HEK293T (cell line): ENCODE measurements at regions not wholly inside any gene's neighbourhood (a gene's known extent, or its start where the extent isn't known, plus 50 kb on each side); places are given as distances from the start of the nearest gene placed in this dataset.

Experiments used
- CTCF ChIA-PET: fragments of 350-600 bp; formaldehyde crosslinking; extraction: SDS; loops from one replicate; lab custom pipeline; 2021; ENCODE audit warnings: antibody characterized with exemption, inconsistent platforms; lab: Yijun Ruan, JAX
- POLR2A ChIA-PET: fragments of 350-600 bp; formaldehyde crosslinking; extraction: SDS; loops from one replicate; lab custom pipeline; 2020; ENCODE audit warnings: antibody characterized with exemption, inconsistent platforms; lab: Yijun Ruan, JAX
- DNase-seq: peaks from one replicate; pipeline ENCODE4 v3.0.0; 2012; ENCODE audit warnings: mixed read lengths; ENCODE audit errors: extremely low spot score
- ARNT ChIP-seq: fragments of 450-650 bp; IDR thresholded peaks from 2 replicates; pipeline ENCODE4 v1.6.1; 2017; ENCODE audit warnings: mild to moderate bottlenecking
- BHLHE40 ChIP-seq: fragments of 450-650 bp; IDR thresholded peaks from 2 replicates; pipeline ENCODE4 v1.6.1; 2016; ENCODE audit warnings: mild to moderate bottlenecking, moderate library complexity, borderline replicate concordance
- CTBP1 ChIP-seq: fragments of 450-650 bp; IDR thresholded peaks from 2 replicates; pipeline ENCODE4 v1.6.1; 2016; ENCODE audit warnings: borderline replicate concordance
- ELF4 ChIP-seq: fragments of 450-650 bp; IDR thresholded peaks from 2 replicates; pipeline ENCODE4 v1.6.1; 2017; ENCODE audit warnings: antibody characterized with exemption
- FOXA1 ChIP-seq: fragments of 450-650 bp; IDR thresholded peaks from 2 replicates; pipeline ENCODE4 v1.6.1; 2016; ENCODE audit warnings: mild to moderate bottlenecking
- FOXK2 ChIP-seq: fragments of 450-650 bp; IDR thresholded peaks from 2 replicates; pipeline ENCODE4 v1.6.1; 2016; ENCODE audit warnings: mild to moderate bottlenecking
- FOXM1 ChIP-seq: fragments of 450-650 bp; IDR thresholded peaks from 2 replicates; pipeline ENCODE4 v1.6.1; 2017; ENCODE audit warnings: mild to moderate bottlenecking, borderline replicate concordance
- HDGF ChIP-seq: fragments of 450-650 bp; IDR thresholded peaks from 2 replicates; pipeline ENCODE4 v1.6.1; 2017; ENCODE audit warnings: antibody characterized with exemption, borderline replicate concordance
- L3MBTL2 ChIP-seq: fragments of 450-650 bp; conservative IDR thresholded peaks from 2 replicates; pipeline ENCODE4 v1.6.1; 2016; ENCODE audit warnings: mild to moderate bottlenecking
- LEF1 ChIP-seq: fragments of 450-650 bp; IDR thresholded peaks from 2 replicates; pipeline ENCODE4 v1.6.1; 2017; ENCODE audit warnings: mild to moderate bottlenecking, borderline replicate concordance
- NFRKB ChIP-seq: fragments of 450-650 bp; IDR thresholded peaks from 2 replicates; pipeline ENCODE4 v1.6.1; 2016; ENCODE audit warnings: mild to moderate bottlenecking, moderate library complexity
- SP1 ChIP-seq: fragments of 450-650 bp; IDR thresholded peaks from 2 replicates; pipeline ENCODE4 v1.6.1; 2017
- SUZ12 ChIP-seq: fragments of 450-650 bp; IDR thresholded peaks from 2 replicates; pipeline ENCODE4 v1.6.1; 2016; ENCODE audit warnings: mild to moderate bottlenecking
- TARDBP ChIP-seq: fragments of 450-650 bp; IDR thresholded peaks from 2 replicates; pipeline ENCODE4 v1.6.1; 2016
- ZNF384 ChIP-seq: fragments of 450-650 bp; IDR thresholded peaks from 2 replicates; pipeline ENCODE4 v1.6.1; 2016
- TF ChIP-seq, protein P1 (sequence below): fragments of 450-650 bp; IDR thresholded peaks from 2 replicates; pipeline ENCODE4 v1.6.1; 2016

DNA sequence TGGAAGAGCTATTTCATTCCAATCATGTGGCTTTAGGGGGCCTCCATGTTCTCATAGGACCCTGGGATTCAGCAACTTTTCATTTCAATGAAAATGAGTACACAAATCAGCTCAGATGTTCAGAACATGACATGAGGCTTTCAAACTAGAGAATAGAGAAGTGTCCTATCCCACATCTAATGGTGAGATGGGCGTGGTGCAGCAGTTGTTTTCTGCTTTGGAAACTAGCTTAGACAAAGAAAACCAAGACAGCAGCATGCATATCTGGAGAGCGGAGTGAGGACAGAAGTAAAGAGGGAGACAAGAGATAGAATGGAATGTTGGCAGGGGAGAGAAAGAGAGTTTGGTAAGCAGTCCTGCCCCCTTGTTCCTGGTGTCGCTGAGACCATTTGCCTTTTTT lies 1009.1 kb upstream of the IGFBP7 start:
- no peak for DNase-seq
- POLR2A ChIA-PET: no interaction called here
- TF ChIP-seq FOXA1: no peak
- TF ChIP-seq FOXM1: no peak
- TF ChIP-seq SUZ12: no peak
- TF ChIP-seq SP1: no peak
- no peak for TF ChIP-seq ELF4
- TF ChIP-seq HDGF: no peak
- no peak for TF ChIP-seq BHLHE40
- TF ChIP-seq FOXK2: no peak
- TF ChIP-seq NFRKB: no peak
- TF ChIP-seq TARDBP: no peak
- no peak for TF ChIP-seq L3MBTL2
- no peak for TF ChIP-seq ZNF384
- no peak for TF ChIP-seq CTBP1
- TF ChIP-seq, protein P1, sequence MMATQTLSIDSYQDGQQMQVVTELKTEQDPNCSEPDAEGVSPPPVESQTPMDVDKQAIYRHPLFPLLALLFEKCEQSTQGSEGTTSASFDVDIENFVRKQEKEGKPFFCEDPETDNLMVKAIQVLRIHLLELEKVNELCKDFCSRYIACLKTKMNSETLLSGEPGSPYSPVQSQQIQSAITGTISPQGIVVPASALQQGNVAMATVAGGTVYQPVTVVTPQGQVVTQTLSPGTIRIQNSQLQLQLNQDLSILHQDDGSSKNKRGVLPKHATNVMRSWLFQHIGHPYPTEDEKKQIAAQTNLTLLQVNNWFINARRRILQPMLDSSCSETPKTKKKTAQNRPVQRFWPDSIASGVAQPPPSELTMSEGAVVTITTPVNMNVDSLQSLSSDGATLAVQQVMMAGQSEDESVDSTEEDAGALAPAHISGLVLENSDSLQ: no peak
- TF ChIP-seq ARNT: no peak
- TF ChIP-seq LEF1: no peak
- CTCF ChIA-PET: interaction anchor here (0.7 kb wide), 1 partner anchor 150 kb away, joined by 3 read pairs; no protein-coding TSS in a partner anchor

DNA sequence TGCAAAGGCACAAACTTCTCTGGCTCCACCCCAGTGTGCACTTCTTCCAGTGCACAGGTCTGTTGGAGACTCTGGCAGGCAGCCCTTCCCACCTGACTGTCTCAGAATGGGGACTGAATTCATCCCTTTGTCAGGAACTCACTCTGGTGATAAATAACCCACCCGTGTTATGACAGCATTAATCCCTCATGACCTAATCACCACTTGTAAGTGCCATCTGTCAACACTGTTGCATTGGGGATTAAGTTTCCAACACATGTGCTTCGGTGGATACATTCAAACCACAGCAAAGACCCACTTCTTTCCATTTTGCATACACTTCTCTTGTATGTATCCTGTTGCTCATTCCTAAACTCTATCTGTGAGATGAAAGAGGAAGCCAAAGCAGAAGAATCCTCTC lies 1002.9 kb upstream of the IGFBP7 start:
- ChIA-PET CTCF (no interaction called here), POLR2A (no interaction called here)
- no peak for DNase-seq
- TF ChIP-seq ELF4: no peak
- TF ChIP-seq, protein P1: peak; percentile 37; the same call in 1 of the 2 replicates
- TF ChIP-seq NFRKB: no peak

DNA sequence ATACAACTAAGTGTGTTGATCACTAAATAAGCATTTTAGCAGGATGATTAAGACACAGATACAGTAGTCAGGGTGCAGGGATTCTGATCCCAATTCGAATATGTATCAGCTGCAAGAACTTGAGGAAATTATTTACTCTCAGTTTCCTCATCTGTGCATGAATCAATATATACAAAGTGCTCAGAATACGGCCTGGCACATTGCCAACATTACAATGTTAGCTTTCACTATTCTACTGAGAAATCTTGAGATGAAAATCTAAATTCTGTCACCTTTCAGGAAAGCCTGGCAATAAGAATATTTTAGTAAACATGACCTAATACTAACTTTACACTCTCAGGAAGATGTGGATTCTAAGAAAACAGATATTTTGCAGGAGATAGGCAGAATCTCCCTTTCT lies 1001.6 kb upstream of the IGFBP7 start:
- TF ChIP-seq FOXK2 (no peak), LEF1 (no peak), NFRKB (no peak), FOXA1 (no peak), ELF4 (no peak), HDGF (no peak), SUZ12 (no peak), FOXM1 (no peak), L3MBTL2 (no peak), CTBP1 (no peak), ZNF384 (no peak), BHLHE40 (no peak), TARDBP (no peak)
- TF ChIP-seq, protein P1: no peak
- no peak for DNase-seq
- CTCF ChIA-PET: no interaction called here
- POLR2A ChIA-PET: no interaction called here

DNA sequence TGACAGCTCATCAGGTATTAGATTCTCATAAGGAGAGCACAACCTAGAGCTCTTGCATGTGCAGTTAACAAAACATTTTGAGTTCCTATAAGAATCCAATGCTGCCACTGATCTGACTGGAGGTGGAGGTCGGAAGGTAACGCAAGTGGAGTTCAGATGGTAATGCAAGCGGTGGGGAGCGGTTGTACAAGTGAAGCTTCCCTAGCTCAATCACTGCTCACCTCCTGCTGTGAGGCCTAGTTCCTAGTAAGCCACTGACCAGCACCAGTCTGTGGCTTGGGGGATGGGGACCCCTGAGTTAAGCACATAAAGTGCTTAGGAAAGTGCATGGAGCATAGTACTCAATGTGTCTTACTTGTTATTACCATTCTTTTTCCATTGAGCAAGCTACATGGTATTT lies 983.2 kb upstream of the IGFBP7 start:
- CTCF ChIA-PET: no interaction called here
- POLR2A ChIA-PET: no interaction called here
- no peak for DNase-seq
- no peak for TF ChIP-seq TARDBP
- TF ChIP-seq HDGF: no peak
- TF ChIP-seq BHLHE40: no peak

DNA sequence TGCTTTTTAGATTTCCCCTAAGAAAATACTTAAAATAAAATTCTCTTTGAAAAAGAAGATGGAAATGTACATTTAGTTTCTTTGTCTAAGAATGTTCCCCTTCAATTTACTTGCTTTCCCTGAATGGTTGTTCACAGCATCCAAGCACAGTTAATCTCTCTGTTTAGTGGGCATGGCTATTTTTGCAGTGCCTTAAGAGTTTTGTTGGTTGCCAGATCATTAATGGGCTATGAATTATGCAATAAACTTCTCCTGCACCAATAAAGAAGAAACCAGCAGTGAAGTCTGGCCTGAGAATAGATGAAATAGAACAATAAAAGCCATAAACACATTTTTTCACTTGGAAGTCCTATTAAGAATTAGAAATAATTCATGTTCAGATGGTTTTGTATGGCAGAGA lies 980.4 kb upstream of the IGFBP7 start:
- no peak for DNase-seq
- POLR2A ChIA-PET: no interaction called here
- CTCF ChIA-PET: no interaction called here
- TF ChIP-seq LEF1 (no peak), TARDBP (no peak), ARNT (no peak), BHLHE40 (no peak), NFRKB (no peak), SP1 (no peak), FOXM1 (no peak), FOXA1 (no peak), L3MBTL2 (no peak), FOXK2 (no peak), ZNF384 (no peak), CTBP1 (no peak), ELF4 (no peak)
- TF ChIP-seq, protein P1: no peak

DNA sequence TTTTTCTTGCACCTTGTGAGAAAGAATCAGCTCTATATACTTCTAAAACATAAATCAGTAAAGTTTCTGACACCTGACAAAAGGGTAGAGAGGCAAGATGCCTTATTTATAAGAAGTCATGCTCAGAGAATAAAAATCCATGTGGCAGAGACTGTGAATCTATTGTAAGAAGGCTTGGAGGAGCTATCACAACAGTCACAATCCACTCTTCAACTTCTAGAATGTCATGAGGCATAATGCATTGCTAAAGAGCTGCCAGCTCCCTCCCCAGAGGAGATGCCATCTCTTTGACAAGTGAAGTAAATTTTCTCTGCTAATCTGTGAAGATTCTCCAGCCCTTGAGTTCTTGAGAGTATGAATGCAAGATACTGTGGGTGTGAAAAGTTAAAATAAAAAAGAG lies 971.2 kb upstream of the IGFBP7 start:
- no peak for TF ChIP-seq LEF1
- no peak for TF ChIP-seq TARDBP
- TF ChIP-seq FOXM1: no peak
- TF ChIP-seq, protein P1: no peak
- no peak for TF ChIP-seq ELF4
- TF ChIP-seq FOXK2: no peak
- CTCF ChIA-PET: no interaction called here
- no peak for DNase-seq

More for the DNA sequence above, 971.2 kb upstream of the IGFBP7 start:
- POLR2A ChIA-PET: no interaction called here
